Urothelium cell line (cell line): ENCODE measurements at regions not wholly inside any gene's neighbourhood (a gene's known extent, or its start where the extent isn't known, plus 50 kb on each side); places are given as distances from the start of the nearest gene placed in this dataset.

Experiments
- DNase-seq: peaks from one replicate; pipeline ENCODE4 v3.0.0; 2011; ENCODE audit warnings: low spot score, mixed read lengths
- FAIRE-seq: peaks from 2 replicates; lab custom pipeline; 2011; peaks lifted over from hg19 to GRCh38; lab: Jason Lieb, UNC

GRCh38 chr9:69955536-69956355, 87.9 kb upstream of the MAMDC2 start:
- no peak for FAIRE-seq
- no peak for DNase-seq

GRCh38 chr9:69961843-69962242, 81.8 kb upstream of the MAMDC2 start:
- no peak for DNase-seq
- no peak for FAIRE-seq

DNA sequence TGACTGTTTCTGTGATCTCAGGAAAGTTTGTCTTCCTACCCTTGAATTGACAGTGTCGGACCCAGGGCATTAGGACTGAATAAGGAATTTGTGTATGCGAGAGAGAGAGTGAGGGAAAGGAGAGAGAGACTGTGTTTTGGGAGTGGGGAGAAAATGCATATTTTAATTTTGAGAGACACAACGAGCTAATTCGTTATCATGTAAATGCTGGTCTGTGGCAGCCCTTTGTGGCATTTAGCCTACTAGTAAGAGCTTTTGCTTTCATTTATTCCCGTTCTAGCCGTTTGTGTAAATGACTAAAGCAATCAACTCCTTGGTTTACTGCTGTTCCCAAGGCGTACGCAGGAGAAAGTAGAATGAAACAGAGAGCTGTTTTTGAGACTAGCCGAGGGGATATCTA, 79.8 kb upstream of the MAMDC2 start:
- FAIRE-seq: no peak

GRCh38 chr9:69964446-69964845, 79.2 kb upstream of the MAMDC2 start:
- FAIRE-seq: no peak
- no peak for DNase-seq

More for the DNA sequence above, 79.8 kb upstream of the MAMDC2 start:
- no peak for DNase-seq

DNA sequence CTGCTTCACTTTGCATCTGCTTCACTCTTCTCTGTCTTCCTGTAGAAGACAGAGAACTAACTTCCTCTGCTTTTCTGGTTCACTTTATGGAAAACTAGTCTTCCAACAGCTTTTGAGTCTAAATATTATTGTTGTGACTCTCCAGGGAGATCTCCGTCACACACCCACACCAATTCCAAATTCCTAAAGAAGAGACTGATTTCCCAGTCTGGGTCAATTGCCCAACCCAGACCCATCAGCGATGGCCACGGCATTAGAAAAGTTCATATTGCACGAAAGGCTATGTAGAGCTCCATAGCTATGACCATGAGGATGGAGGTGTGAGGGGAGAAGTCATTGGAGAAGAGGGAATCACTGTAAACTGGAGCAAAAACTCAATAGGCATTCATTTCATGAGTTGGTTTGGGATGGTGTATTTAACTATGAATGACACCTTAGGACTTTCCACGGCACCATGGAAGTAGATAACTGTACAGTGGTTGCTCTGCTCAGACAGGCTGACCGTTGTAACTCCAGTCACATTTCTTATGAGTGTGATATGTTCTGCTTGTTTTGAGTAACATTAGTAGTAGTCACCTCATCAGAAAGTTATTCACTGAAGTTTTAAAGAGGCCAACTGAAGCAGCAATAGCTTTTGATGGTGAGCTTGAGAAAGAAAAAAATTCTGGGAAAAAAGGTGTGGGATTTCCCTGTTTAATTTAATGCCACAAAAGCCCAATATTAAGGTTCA, 78.1 kb upstream of the MAMDC2 start:
- DNase-seq (no peak), FAIRE-seq (no peak)

- DNase-seq (no peak), FAIRE-seq (no peak)
Measured at GRCh38 chr9:69967344-69967743, 76.3 kb upstream of the MAMDC2 start.

DNA sequence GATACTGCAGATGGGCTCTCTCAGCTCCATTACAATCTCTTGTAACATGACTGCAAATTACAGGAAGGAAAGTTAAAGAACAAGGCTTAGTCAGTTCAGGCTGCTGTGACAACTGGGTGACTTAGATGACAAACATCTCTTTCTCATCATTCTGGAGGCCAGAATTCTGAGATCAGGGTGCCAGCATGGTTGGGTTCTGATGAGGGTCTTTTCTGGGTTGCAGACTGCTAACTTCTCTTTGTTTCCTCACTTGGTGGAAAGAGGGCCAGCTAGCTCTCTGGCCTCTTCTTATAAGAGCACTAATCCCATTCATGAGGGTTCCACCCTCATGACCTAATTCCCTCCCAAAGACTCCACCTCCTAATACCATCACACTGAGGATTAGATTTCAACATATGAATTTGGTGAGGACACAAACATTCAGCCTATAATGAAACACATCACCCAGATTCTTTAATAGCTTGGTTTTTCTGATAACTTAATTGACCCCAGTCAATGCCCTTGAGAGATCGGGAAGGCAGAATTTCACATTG, 73.6 kb upstream of the MAMDC2 start:
- no peak for FAIRE-seq
- DNase-seq: no peak

DNA sequence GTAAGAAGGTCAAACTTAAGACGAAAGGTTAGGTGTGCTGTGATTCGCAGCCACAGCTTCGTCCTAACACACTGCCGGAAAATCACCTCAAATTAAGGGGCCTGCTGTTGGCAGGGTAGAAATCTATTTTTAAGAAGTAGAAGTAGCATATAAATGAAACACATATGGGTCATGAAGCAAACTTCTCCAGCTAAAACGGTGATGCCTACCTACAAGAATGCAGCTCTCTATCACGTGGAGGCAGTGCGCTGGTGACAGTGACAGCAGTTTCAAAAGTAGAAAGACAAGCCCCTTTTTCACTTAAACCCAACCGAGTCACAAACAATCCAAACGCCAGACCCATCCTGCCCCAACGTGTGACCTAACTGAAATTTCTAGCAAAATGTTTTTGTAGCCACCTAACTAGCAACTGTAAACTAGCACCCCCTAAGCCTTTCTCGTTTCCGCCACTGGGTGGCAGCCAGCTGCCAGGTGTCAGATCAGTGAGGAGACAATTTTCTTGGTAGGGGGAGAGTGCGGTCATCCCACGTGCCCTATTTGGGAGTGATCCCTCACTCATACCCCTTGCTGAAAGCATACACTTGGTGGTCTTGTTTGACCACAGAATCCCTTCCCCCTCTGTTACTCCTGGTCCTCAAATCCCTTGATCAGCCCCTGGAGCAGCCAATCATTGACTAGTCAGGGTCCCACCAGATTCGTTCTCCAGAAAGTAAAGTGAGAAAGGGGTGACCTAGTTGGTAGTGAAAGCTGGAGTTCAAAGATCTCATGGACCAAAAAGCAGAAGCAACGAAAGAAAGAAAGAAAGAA, 71.8 kb upstream of the MAMDC2 start:
- DNase-seq (peak; percentile 71), FAIRE-seq (peak; percentile 30)

- FAIRE-seq: no peak
- DNase-seq: no peak
Measured at GRCh38 chr9:69975681-69976080, 68.0 kb upstream of the MAMDC2 start.

DNA sequence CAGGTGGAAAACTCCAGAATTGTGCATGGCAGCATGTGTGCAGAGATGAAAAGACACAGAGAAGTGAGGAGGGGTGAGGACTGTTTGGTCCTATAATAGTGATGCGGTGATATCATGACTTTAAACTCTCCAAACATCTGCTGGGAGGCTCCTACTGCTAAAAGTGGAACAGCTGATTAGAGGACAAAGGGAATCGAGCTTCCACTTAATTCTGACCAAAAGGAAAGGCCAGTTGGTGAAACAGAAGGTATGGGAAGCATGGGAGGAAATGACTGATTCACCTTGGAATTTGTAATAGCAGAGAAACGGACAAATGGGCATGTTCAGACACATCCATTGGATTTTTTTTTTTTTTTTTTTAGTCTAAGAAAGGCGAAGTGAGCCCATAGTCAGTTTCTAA, 67.5 kb upstream of the MAMDC2 start:
- FAIRE-seq (no peak), DNase-seq (peak; percentile 70)

DNA sequence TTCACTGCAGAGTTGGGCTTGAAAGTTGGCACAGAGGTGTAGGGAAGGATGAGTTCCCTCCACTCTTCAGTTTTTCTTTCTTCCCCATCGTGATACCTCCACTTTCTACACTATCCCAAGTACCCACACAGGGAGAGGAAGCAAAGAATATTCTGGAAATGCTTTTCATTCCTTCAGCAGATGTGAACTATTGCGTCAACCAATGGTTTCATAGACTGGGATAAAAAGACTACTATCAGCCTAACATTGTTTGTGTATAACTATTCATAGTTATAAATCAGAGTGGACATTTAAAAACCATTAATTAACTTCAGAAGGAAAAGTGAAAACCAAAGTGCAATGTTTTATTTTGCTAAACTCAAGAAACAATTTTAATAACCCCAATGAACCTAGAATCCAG, 63.6 kb upstream of the MAMDC2 start:
- FAIRE-seq: no peak
- no peak for DNase-seq

- FAIRE-seq (no peak), DNase-seq (no peak)
Measured at GRCh38 chr9:69980591-69980990, 63.1 kb upstream of the MAMDC2 start.

DNA sequence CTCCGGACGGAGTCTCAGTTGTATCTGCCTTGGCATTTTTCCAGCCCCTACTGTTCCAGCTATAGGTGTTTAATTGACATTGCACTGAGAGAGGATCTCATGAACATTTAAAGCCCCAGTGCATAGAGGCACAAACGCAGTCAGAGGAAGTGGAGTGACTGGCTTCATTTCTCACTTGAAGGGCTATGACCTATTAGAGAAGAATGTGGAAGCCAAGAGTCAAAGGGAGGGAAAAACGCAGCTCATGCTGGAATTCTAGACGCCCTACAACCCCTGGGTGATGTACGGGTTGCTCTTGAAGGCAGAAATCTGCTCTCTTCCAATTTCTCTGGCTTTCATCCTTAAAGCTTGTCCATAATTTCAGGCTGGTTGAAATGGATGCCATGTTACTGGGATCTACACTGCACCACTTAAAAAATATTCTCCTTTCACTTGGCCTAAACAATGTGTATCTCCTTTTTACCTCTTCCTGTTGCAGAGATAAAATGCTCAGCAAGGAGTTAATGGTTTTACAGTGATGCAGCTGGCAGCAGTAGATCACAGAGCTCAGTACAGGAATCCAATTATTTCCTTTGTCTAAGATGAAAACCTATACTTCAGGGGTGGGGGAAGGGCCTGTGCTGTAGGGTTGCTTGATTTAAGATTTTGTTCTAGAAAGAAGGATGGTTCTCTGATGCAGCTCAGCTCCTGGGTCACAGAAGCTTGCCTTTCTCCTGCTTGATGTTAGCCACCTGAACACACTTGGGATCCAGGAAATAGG, 61.8 kb upstream of the MAMDC2 start:
- DNase-seq (peak; percentile 42), FAIRE-seq (no peak)

DNA sequence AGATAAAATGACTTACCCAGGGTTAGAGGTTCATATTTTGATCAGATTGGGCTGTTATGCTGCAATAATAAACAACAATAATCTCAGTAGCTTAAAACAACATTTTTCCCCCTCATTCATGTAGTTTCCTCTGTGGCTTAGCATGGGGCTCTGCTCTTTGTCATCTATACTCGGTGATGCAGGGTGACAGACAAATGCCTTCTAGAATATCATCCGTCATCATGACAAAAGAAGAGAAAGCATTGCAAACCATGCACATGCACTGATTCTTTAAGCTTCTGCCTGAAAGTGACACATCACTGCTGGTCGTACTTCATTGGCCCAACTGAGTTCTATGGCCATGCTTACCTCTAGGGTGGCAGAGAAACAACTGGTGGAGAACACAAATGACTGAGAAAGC, 58.8 kb upstream of the MAMDC2 start:
- DNase-seq (no peak), FAIRE-seq (no peak)

DNA sequence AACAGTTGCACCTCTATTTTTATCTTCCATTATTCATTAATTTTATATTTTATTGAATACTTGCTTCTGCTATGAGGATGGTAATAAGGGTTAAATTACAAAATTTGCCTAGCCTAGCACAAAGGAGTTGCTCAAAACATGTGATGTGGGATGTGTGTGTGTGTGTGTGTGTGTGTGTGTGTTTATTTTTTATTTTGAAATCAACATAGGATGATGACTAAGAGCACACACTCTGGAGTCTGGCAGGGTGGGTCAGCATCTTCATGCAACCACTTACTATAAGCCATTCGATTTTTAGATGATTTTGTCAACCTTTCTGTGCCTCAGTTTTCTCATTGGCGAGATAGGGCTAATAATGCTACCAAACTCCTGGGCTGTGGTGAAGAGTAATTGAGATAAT, 57.7 kb upstream of the MAMDC2 start:
- FAIRE-seq (no peak), DNase-seq (no peak)

DNA sequence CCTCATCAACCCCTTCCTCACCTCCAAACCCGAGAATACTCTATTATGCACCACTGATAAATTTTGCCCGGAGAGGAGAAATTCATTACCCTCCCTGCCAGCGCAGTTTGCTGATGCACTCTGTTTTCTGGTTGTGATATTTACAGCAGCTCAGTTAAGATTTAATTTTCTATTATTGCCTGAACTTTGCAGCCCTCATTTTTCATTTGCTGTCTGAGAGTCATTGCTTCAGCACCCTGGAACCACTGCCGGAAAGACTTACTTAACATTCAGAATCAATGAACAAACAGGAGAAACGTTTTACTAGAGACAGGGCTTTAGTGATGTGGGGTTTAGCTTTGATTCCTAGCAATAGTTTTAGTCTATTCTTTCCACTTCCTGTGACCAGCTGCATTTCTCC, 56.7 kb upstream of the MAMDC2 start:
- no peak for DNase-seq
- FAIRE-seq: no peak

- no peak for DNase-seq
- no peak for FAIRE-seq
Measured at GRCh38 chr9:69987457-69987856, 56.2 kb upstream of the MAMDC2 start.

DNA sequence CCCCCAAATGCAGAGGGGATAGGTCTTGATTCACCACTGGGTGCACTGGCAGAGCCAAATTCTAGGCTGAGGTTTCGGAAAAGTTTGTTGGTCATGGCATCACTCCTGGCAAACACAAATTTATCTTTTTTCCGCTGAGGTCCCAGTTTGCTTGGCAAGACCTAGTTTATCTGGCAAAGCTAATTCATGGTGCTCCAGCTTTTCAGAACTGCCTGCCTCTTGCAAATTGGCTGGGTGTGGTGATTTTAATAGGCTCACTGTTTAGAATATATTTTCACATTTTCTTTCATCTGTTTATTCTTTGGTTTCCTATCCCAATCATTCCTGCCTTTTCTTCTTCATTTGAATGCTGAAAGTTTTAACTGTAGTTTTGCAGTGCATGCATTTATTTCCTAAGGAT, 50.5 kb upstream of the MAMDC2 start:
- FAIRE-seq: no peak
- DNase-seq: no peak
